Thyroid gland (tissue), 4 donors: ENCODE measurements at regions not wholly inside any gene's neighbourhood (a gene's known extent, or its start where the extent isn't known, plus 50 kb on each side); places are given as distances from the start of the nearest gene placed in this dataset.

Experiments used
- DNase-seq, 2 donors: peaks; one replicate each; pipeline ENCODE4 v3.0.0-alpha.2; 2019
- H3K27ac ChIP-seq, 3 donors: fragments of 200-600 bp; sonication (generic); 1 replicate in 2 of 3; 2 replicates in 1 of 3; pipeline ENCODE4 v1.5.1; 2016 to 2019; ENCODE audit warnings: mild to moderate bottlenecking in 1 of 3, moderate library complexity in 1 of 3
- H3K27me3 ChIP-seq: fragments of 200-600 bp; sonication (generic); one replicate; pipeline ENCODE4 v1.5.1; 2019
- H3K36me3 ChIP-seq, 2 donors: fragments of 200-600 bp; sonication (generic); one replicate each; pipeline ENCODE4 v1.5.1; 2016 to 2019
- H3K4me1 ChIP-seq, 2 donors: fragments of 200-600 bp; sonication (generic); one replicate each; pipeline ENCODE4 v1.5.1; 2017 to 2019
- H3K4me3 ChIP-seq, 3 donors: fragments of 200-600 bp; sonication (generic); replicated peaks in 1 of 3; 1 replicate in 2 of 3; 2 replicates in 1 of 3; pipeline ENCODE4 v1.5.1; 2016; ENCODE audit warnings: mild to moderate bottlenecking in 1 of 3
- H3K9me3 ChIP-seq: fragments of 200-600 bp; sonication (generic); one replicate; pipeline ENCODE4 v1.5.1; 2017
- POLR2A ChIP-seq, 2 donors: fragments of 450-650 bp; IDR thresholded peaks; one replicate each; pipeline ENCODE4 v1.6.1; 2017; ENCODE audit warnings: antibody characterized with exemption in 2 of 2, mild to moderate bottlenecking in 2 of 2, moderate library complexity in 1 of 2
- WGBS, 2 donors: methylation state at CpG; one replicate each; pipeline ENCODE4 v1.1.5; 2017; 5-methylcytosine and 5-hydroxymethylcytosine counted together
- intact Hi-C: fragments of 100-400 bp; cut with DNase I; formaldehyde crosslinking; loops from one replicate; pipeline ENCODE4 v1.15.1; 2023
- TF ChIP-seq, protein P1 (sequence below), 6 experiments: fragments of 200-600 bp in 3 of 6; fragments of 450-650 bp in 3 of 6; sonication (generic) in 3 of 6; IDR thresholded peaks; one replicate each; pipeline ENCODE4 v1.5.1; 2016 to 2019; ENCODE audit warnings: antibody characterized with exemption in 6 of 6, mild to moderate bottlenecking in 2 of 6, inconsistent platforms in 1 of 6, moderate library complexity in 1 of 6

DNA sequence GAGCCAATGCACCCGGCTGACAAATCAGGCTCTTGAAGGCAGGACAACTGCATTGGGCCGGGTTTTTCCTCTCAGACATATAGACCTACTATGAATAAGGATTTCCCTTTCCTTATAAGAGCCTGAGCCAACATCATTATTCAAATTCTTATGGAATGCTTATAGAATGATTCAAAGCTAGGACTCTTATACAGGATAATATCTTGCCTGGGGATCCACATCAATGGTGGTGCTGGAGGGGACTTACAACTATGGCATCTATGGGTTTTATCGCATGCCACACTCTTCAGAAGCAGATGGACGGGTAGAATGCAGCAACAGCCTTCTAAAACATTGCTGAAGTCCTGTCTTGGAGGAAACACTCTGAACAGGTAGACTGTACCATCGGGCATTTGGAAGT, 296.8 kb upstream of the KYNU start:
- Histone ChIP-seq H3K4me1 (no peaks in the 10 kb centered on the region), H3K9me3 (no peaks in the 10 kb centered on the region), H3K27me3 (no peaks in the 10 kb centered on the region), H3K36me3 (no peaks in the 10 kb centered on the region), H3K27ac (no peak overlapping the region), H3K4me3 (no peak overlapping the region)
- intact Hi-C loops: no loop called here
- DNase-seq: no peak
- TF ChIP-seq, protein P1, sequence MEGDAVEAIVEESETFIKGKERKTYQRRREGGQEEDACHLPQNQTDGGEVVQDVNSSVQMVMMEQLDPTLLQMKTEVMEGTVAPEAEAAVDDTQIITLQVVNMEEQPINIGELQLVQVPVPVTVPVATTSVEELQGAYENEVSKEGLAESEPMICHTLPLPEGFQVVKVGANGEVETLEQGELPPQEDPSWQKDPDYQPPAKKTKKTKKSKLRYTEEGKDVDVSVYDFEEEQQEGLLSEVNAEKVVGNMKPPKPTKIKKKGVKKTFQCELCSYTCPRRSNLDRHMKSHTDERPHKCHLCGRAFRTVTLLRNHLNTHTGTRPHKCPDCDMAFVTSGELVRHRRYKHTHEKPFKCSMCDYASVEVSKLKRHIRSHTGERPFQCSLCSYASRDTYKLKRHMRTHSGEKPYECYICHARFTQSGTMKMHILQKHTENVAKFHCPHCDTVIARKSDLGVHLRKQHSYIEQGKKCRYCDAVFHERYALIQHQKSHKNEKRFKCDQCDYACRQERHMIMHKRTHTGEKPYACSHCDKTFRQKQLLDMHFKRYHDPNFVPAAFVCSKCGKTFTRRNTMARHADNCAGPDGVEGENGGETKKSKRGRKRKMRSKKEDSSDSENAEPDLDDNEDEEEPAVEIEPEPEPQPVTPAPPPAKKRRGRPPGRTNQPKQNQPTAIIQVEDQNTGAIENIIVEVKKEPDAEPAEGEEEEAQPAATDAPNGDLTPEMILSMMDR (IDR thresholded peaks at IDR 0.05): no peak
- no peak for TF ChIP-seq POLR2A (IDR thresholded peaks at IDR 0.05)
- 88 to 92% methylated on average over 5 of the region's 5 CpGs for WGBS, 2 donors

- Histone ChIP-seq H3K27me3 (no peaks in the 10 kb centered on the region), H3K27ac (no peak overlapping the region), H3K4me3 (no peak overlapping the region), H3K9me3 (no peaks in the 10 kb centered on the region), H3K4me1 (no peaks in the 10 kb centered on the region), H3K36me3 (no peaks in the 10 kb centered on the region)
- no peak for TF ChIP-seq POLR2A (IDR thresholded peaks at IDR 0.05)
- TF ChIP-seq, protein P1 (IDR thresholded peaks at IDR 0.05): no peak
- no peak for DNase-seq
- WGBS, 2 donors: 38 to 45% methylated on average over 1 of the region's 1 CpG
- intact Hi-C loops: no loop called here
These were observed 301.9 kb upstream of the KYNU start for GRCh38 chr2:142575561-142575960.

DNA sequence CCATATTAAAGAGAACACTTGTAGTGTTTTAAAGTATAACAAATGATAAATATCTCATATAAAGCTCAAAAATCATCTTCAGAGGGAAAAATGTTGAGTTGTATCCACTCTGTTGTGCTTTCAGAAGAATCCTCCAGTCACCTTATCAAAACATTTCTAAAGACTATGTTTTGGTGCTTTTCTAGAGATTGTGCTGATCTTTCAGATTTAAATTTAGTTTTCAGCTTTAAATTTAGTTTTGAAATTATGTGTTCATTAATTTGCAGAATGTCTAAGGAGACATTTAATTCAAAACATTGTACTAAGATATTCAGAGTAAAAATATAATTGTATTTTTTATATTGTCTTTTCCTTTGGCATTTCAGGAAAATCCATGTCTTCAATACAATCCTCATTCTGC, 303.1 kb upstream of the KYNU start:
- Histone ChIP-seq H3K27me3 (no peaks in the 10 kb centered on the region), H3K4me3 (no peak overlapping the region), H3K9me3 (no peaks in the 10 kb centered on the region), H3K36me3 (no peaks in the 10 kb centered on the region), H3K4me1 (no peaks in the 10 kb centered on the region), H3K27ac (no peak overlapping the region)
- TF ChIP-seq, protein P1 (IDR thresholded peaks at IDR 0.05): no peak
- TF ChIP-seq POLR2A (IDR thresholded peaks at IDR 0.05): no peak
- DNase-seq: no peak
- intact Hi-C loops: no loop called here

GRCh38 chr2:142572346-142573132, 304.9 kb upstream of the KYNU start:
- Histone ChIP-seq H3K27ac (no peak overlapping the region), H3K9me3 (no peaks in the 10 kb centered on the region), H3K36me3 (no peaks in the 10 kb centered on the region), H3K4me3 (no peak overlapping the region), H3K4me1 (no peaks in the 10 kb centered on the region), H3K27me3 (no peaks in the 10 kb centered on the region)
- DNase-seq: no peak
- TF ChIP-seq, protein P1 (IDR thresholded peaks at IDR 0.05): no peak
- no peak for TF ChIP-seq POLR2A (IDR thresholded peaks at IDR 0.05)
- intact Hi-C loops: no loop called here
- 91 to 93% methylated on average over 5 of the region's 5 CpGs for WGBS, 2 donors

DNA sequence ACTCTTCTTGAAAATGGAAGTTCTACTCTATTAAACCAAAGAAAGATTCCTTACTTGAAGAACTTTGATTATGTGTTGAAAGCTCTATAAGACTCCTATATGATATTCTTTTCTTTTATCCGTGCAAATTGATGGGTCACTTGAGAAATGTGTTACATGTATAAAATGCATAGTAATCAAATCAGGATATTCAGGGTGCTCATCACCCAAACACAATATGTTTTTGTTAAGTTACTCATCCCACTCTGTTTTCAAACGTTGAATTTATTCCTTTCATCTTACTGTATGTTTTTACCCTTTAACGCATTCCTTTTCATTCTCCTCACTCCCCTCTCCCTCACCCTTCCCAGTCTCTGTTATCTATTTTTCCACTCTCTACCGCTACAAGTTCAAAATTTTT, 305.5 kb upstream of the KYNU start:
- TF ChIP-seq, protein P1 (IDR thresholded peaks at IDR 0.05): no peak
- TF ChIP-seq POLR2A (IDR thresholded peaks at IDR 0.05): no peak

More for the DNA sequence above, 305.5 kb upstream of the KYNU start:
- H3K27ac ChIP-seq: no peak overlapping the region
- no peak overlapping the region for H3K4me3 ChIP-seq
- H3K4me1 ChIP-seq: no peaks in the 10 kb centered on the region
- intact Hi-C loops: no loop called here
- no peak for DNase-seq
- H3K9me3 ChIP-seq: no peaks in the 10 kb centered on the region
- 77 to 86% methylated on average over 4 of the region's 4 CpGs for WGBS, 2 donors
- no peaks in the 10 kb centered on the region for H3K27me3 ChIP-seq
- H3K36me3 ChIP-seq: no peaks in the 10 kb centered on the region
